IMR-90 (cell line): ENCODE measurements at regions not wholly inside any gene's neighbourhood (a gene's known extent, or its start where the extent isn't known, plus 50 kb on each side); places are given as distances from the start of the nearest gene placed in this dataset.

Source experiments
- ATAC-seq: fragments of 200-7000 bp; cut with Tn5 transposase; 2 replicates; pipeline ENCODE4 v1.9.1; 2020; ENCODE audit warnings: low read depth, mild to moderate bottlenecking, moderate library complexity
- BruUV-seq: library from RNA; stranded (reverse); fragments of 400-500 nt; replicated peaks from 2 replicates; lab custom pipeline; 2021; lab: Mats Ljungman, UMichigan
- CTCF ChIA-PET: fragments of 300-600 bp; formaldehyde crosslinking; extraction: SDS; loops from one replicate; lab custom pipeline; 2021; ENCODE audit warnings: antibody characterized with exemption; lab: Yijun Ruan, JAX
- POLR2A ChIA-PET: fragments of 300-600 bp; sonication (Branson Sonifier 250); formaldehyde crosslinking; loops from one replicate; lab custom pipeline; 2022; ENCODE audit warnings: antibody characterized with exemption; ENCODE audit not compliant: unreplicated experiment; lab: Charles Lee
- DNase-seq: peaks from one replicate; pipeline ENCODE4 v3.0.0; 2013
- H2AFZ ChIP-seq: replicated peaks from 2 replicates; pipeline ENCODE3; 2013; ENCODE audit warnings: low read length, mild to moderate bottlenecking; ENCODE audit not compliant: poor library complexity
- H2AK5ac ChIP-seq: 2 replicates; pipeline ENCODE4 v1.6.1; 2013; ENCODE audit warnings: low read depth, low read length, inconsistent platforms
- H2AK9ac ChIP-seq: replicated peaks from 2 replicates; pipeline ENCODE3; 2013; ENCODE audit warnings: mild to moderate bottlenecking, low read depth, low read length, moderate library complexity; ENCODE audit not compliant: poor library complexity
- H2BK120ac ChIP-seq: 2 replicates; pipeline ENCODE4 v1.6.1; 2013; ENCODE audit warnings: low read depth, low read length, inconsistent platforms
- H2BK15ac ChIP-seq: 3 replicates; pipeline ENCODE4 v1.6.1; 2013; ENCODE audit warnings: low read depth, low read length, inconsistent platforms
- H2BK20ac ChIP-seq: 2 replicates; pipeline ENCODE4 v1.6.1; 2013; ENCODE audit warnings: low read depth, mild to moderate bottlenecking, inconsistent platforms, low read length, moderate library complexity
- H2BK5ac ChIP-seq: 2 replicates; pipeline ENCODE4 v1.6.1; 2013; ENCODE audit warnings: mild to moderate bottlenecking, low read depth, low read length, inconsistent platforms; ENCODE audit not compliant: poor library complexity, severe bottlenecking
- H3K14ac ChIP-seq: replicated peaks from 2 replicates; pipeline ENCODE4 v1.6.1; 2013; ENCODE audit warnings: low read depth, low read length, inconsistent platforms
- H3K18ac ChIP-seq: 2 replicates; pipeline ENCODE4 v1.6.1; 2013; ENCODE audit warnings: low read depth, low read length, control low read depth
- H3K23ac ChIP-seq: 2 replicates; pipeline ENCODE4 v1.6.1; 2013; ENCODE audit warnings: low read depth, low read length, inconsistent platforms
- H3K27ac ChIP-seq: 2 replicates; pipeline ENCODE4 v1.5.1; 2013; ENCODE audit warnings: mild to moderate bottlenecking, control low read depth, low read length; ENCODE audit not compliant: insufficient read depth
- H3K27me3 ChIP-seq: 2 replicates; pipeline ENCODE4 v1.6.1; 2013; ENCODE audit warnings: low read length; ENCODE audit not compliant: control insufficient read depth, insufficient read depth
- H3K36me3 ChIP-seq: 2 replicates; pipeline ENCODE4 v1.6.1; 2013; ENCODE audit warnings: low read length, mixed read lengths; ENCODE audit not compliant: control insufficient read depth, insufficient read depth
- H3K4ac ChIP-seq: 2 replicates; pipeline ENCODE4 v1.6.1; 2013; ENCODE audit warnings: low read depth, low read length, inconsistent platforms
- H3K4me1 ChIP-seq: 2 replicates; pipeline ENCODE4 v1.6.1; 2013; ENCODE audit warnings: low read length, mixed read lengths; ENCODE audit not compliant: control insufficient read depth, insufficient read depth
- H3K4me2 ChIP-seq: 2 replicates; pipeline ENCODE4 v1.6.1; 2013; ENCODE audit warnings: low read depth, mild to moderate bottlenecking, control low read depth, low read length, moderate library complexity
- H3K4me3 ChIP-seq: 2 replicates; pipeline ENCODE4 v1.5.1; 2013; ENCODE audit warnings: low read depth, mild to moderate bottlenecking, control low read depth, low read length, moderate library complexity; ENCODE audit not compliant: insufficient read depth
- H3K56ac ChIP-seq: 2 replicates; pipeline ENCODE4 v1.6.1; 2013; ENCODE audit warnings: low read length, inconsistent platforms; ENCODE audit not compliant: insufficient read depth; ENCODE audit errors: extremely low read depth
- H3K79me1 ChIP-seq, 2 experiments: 2 replicates each; pipeline ENCODE4 v1.6.1; 2013; ENCODE audit warnings: low read length in 2 of 2, inconsistent platforms in 1 of 2, low read depth in 1 of 2
- H3K9ac ChIP-seq: 2 replicates; pipeline ENCODE4 v1.6.1; 2013; ENCODE audit warnings: low read depth, low read length, control low read depth
- H3K9me1 ChIP-seq: 2 replicates; pipeline ENCODE4 v1.6.1; 2013; ENCODE audit warnings: low read length, inconsistent platforms; ENCODE audit not compliant: insufficient read depth
- H3K9me3 ChIP-seq: 2 replicates; pipeline ENCODE4 v1.6.1; 2013; ENCODE audit warnings: low read length; ENCODE audit not compliant: control insufficient read depth, insufficient read depth
- H4K20me1 ChIP-seq: 2 replicates; pipeline ENCODE4 v1.6.1; 2013; ENCODE audit warnings: low read length, inconsistent platforms; ENCODE audit not compliant: insufficient read depth
- H4K5ac ChIP-seq: 2 replicates; pipeline ENCODE4 v1.6.1; 2013; ENCODE audit warnings: mild to moderate bottlenecking, low read depth, low read length, control low read depth
- H4K8ac ChIP-seq, 2 experiments: 2 replicates each; pipeline ENCODE4 v1.6.1; 2013; ENCODE audit warnings: low read depth in 2 of 2, low read length in 2 of 2, control low read depth in 1 of 2, inconsistent platforms in 1 of 2
- H4K91ac ChIP-seq: 2 replicates; pipeline ENCODE4 v1.6.1; 2013; ENCODE audit warnings: low read depth, low read length, inconsistent platforms; ENCODE audit not compliant: insufficient read depth
- BHLHE40 ChIP-seq: fragments of 150-350 bp; IDR thresholded peaks from 2 replicates; pipeline ENCODE4 v1.6.1; 2016; ENCODE audit warnings: mild to moderate bottlenecking, low read depth, low read length
- CHD1 ChIP-seq: IDR thresholded peaks from 2 replicates; pipeline ENCODE4 v1.6.1; 2012; ENCODE audit warnings: low read depth, low read length, improper control_type of control experiment
- ELK1 ChIP-seq: fragments of 150-350 bp; IDR thresholded peaks from 2 replicates; pipeline ENCODE4 v1.6.1; 2016; ENCODE audit warnings: low read depth, mild to moderate bottlenecking, low read length, moderate library complexity, borderline replicate concordance
- MAFK ChIP-seq: IDR thresholded peaks from 2 replicates; pipeline ENCODE4 v1.6.1; 2012; ENCODE audit warnings: low read depth, low read length, improper control_type of control experiment
- MAZ ChIP-seq: IDR thresholded peaks from 2 replicates; pipeline ENCODE4 v1.6.1; 2012; ENCODE audit warnings: low read depth, mild to moderate bottlenecking, low read length, improper control_type of control experiment, moderate library complexity, borderline replicate concordance
- NFE2L2 ChIP-seq: fragments of 150-350 bp; IDR thresholded peaks from 2 replicates; pipeline ENCODE4 v1.6.1; 2016; ENCODE audit warnings: low read depth, mild to moderate bottlenecking, low read length
- RCOR1 ChIP-seq: IDR thresholded peaks from 2 replicates; pipeline ENCODE4 v1.6.1; 2012; ENCODE audit warnings: mild to moderate bottlenecking, low read length, improper control_type of control experiment; ENCODE audit not compliant: insufficient replicate concordance
- WGBS, 2 experiments: methylation state at CpG; one replicate each; pipeline versions ENCODE4 v1.1.5 to v1.1.7; 2013; ENCODE audit warnings: missing lambda C conversion rate in 2 of 2; ENCODE audit not compliant: insufficient read length in 1 of 2; ENCODE audit errors: extremely low coverage in 2 of 2; 5-methylcytosine and 5-hydroxymethylcytosine counted together
- dilution Hi-C: fragments of 300-500 bp; cut with HindIII; formaldehyde crosslinking; loops from one replicate; pipeline ENCODE4 v1.14.3; 2018; ENCODE audit warnings: low sequenced_read_pairs; ENCODE audit not compliant: unreplicated experiment
- in situ Hi-C: fragments of 300-500 bp; cut with MboI; formaldehyde crosslinking; loops from 3 replicates; pipeline ENCODE4 v1.14.3; 2019; ENCODE audit warnings: low sequenced_read_pairs, inconsistent platforms, mixed read lengths
- intact Hi-C: fragments of 100-400 bp; cut with micrococcal nuclease; formaldehyde crosslinking; loops from 2 replicates; pipeline ENCODE4 v1.10.0; 2022

- in situ Hi-C loops (no loop called here), dilution Hi-C loops (no loop called here), intact Hi-C loops (no loop called here)
- Histone ChIP-seq H3K23ac (no peak overlapping the region), H2BK120ac (no peak overlapping the region), H3K36me3 (no peaks in the 10 kb centered on the region), H3K14ac (no peak overlapping the region), H2BK5ac (no peak overlapping the region), H3K79me1 (no peaks in the 10 kb centered on the region), H3K18ac (no peak overlapping the region), H3K4me1 (no peaks in the 10 kb centered on the region), H2BK15ac (no peak overlapping the region), H3K56ac (no peak overlapping the region), H3K27me3 (no peaks in the 10 kb centered on the region; the same call in 1 of the 2 replicates), H4K91ac (no peak overlapping the region), H2AFZ (no peak overlapping the region), H4K20me1 (no peaks in the 10 kb centered on the region), H3K4me3 (no peak overlapping the region), H2AK9ac (no peak overlapping the region), H3K9ac (no peak overlapping the region), H3K4ac (no peak overlapping the region), H2AK5ac (no peak overlapping the region), H2BK20ac (no peak overlapping the region), H4K5ac (no peak overlapping the region), H3K9me1 (no peaks in the 10 kb centered on the region), H3K27ac (no peak overlapping the region), H4K8ac (no peak overlapping the region), H3K9me3 (no peaks in the 10 kb centered on the region), H3K4me2 (no peak overlapping the region)
- no peak for TF ChIP-seq MAFK
- TF ChIP-seq MAZ: no peak
- TF ChIP-seq BHLHE40: no peak
- TF ChIP-seq NFE2L2: no peak
- TF ChIP-seq RCOR1: no peak
- TF ChIP-seq CHD1: no peak
- no peak for TF ChIP-seq ELK1
- DNase-seq: no peak
- no peak for ATAC-seq
- no CpG with 5 or more reads among the region's 2 CpGs for WGBS, 2 experiments
- no TSS peak for BruUV-seq
- ChIA-PET CTCF (no interaction called here), POLR2A (no interaction called here)
Observed at GRCh38 chr15:79549196-79549595, 117.1 kb downstream of the MINAR1 start.
